IPS DF 6.9 (cell line): ENCODE measurements at regions not wholly inside any gene's neighbourhood (a gene's known extent, or its start where the extent isn't known, plus 50 kb on each side); places are given as distances from the start of the nearest gene placed in this dataset.

ENCODE experiments used
- DNase-seq: peaks from one replicate; pipeline ENCODE4 v3.0.0-alpha.2; 2013; ENCODE audit warnings: low read depth, low spot score
- H3K27ac ChIP-seq: one replicate; pipeline ENCODE4 v1.5.1; 2013; ENCODE audit warnings: low read length, control low read depth
- H3K27me3 ChIP-seq: 2 replicates; pipeline ENCODE4 v1.6.1; 2013; ENCODE audit warnings: mild to moderate bottlenecking, low read length; ENCODE audit not compliant: control insufficient read depth, insufficient read depth
- H3K36me3 ChIP-seq: 2 replicates; pipeline ENCODE4 v1.6.1; 2013; ENCODE audit warnings: low read length; ENCODE audit not compliant: control insufficient read depth, insufficient read depth
- H3K4me1 ChIP-seq: 2 replicates; pipeline ENCODE4 v1.6.1; 2013; ENCODE audit warnings: low read length; ENCODE audit not compliant: control insufficient read depth, insufficient read depth
- H3K4me3 ChIP-seq: 2 replicates; pipeline ENCODE4 v1.5.1; 2013; ENCODE audit warnings: mild to moderate bottlenecking, low read length
- H3K9me3 ChIP-seq: 2 replicates; pipeline ENCODE4 v1.6.1; 2013; ENCODE audit warnings: low read length, inconsistent platforms; ENCODE audit not compliant: control insufficient read depth, insufficient read depth
- WGBS: extraction: QIAGEN DNeasy Blood & Tissue Kit; methylation state at CpG from one replicate; pipeline ENCODE4 v1.1.7; 2013; ENCODE audit warnings: mixed read lengths, missing lambda C conversion rate; ENCODE audit not compliant: insufficient read length, insufficient coverage; 5-methylcytosine and 5-hydroxymethylcytosine counted together

GRCh38 chr12:107364875-107365518 is 271.6 kb upstream of the CRY1 start:
- no peak for DNase-seq

GRCh38 chr12:107365703-107366102 is 272.4 kb upstream of the CRY1 start:
- no peaks in the 10 kb centered on the region for H3K27me3 ChIP-seq
- H3K27ac ChIP-seq, result no peak overlapping the region
- no peak for DNase-seq
- no peaks in the 10 kb centered on the region for H3K36me3 ChIP-seq
- no peak overlapping the region for H3K4me3 ChIP-seq
- WGBS, result no CpG with 5 or more reads among the region's 3 CpGs
- peaks cover 1% of the 10 kb centered on the region for H3K4me1 ChIP-seq
- no peaks in the 10 kb centered on the region for H3K9me3 ChIP-seq

More at GRCh38 chr12:107364875-107365518, 271.6 kb upstream of the CRY1 start:
- H3K4me1 ChIP-seq, result peaks cover 1% of the 10 kb centered on the region
- no peaks in the 10 kb centered on the region for H3K36me3 ChIP-seq
- H3K9me3 ChIP-seq, result no peaks in the 10 kb centered on the region
- H3K27ac ChIP-seq, result no peak overlapping the region
- H3K27me3 ChIP-seq, result no peaks in the 10 kb centered on the region
- H3K4me3 ChIP-seq, result no peak overlapping the region
- 100% methylated on average over 1 of the region's 3 CpGs for WGBS

GRCh38 chr12:107366322-107366721 is 273.0 kb upstream of the CRY1 start:
- peaks cover 1% of the 10 kb centered on the region for H3K4me1 ChIP-seq
- DNase-seq, result no peak
- WGBS, result no CpG with 5 or more reads among the region's 2 CpGs

GRCh38 chr12:107368586-107368985 is 275.2 kb upstream of the CRY1 start:
- Histone ChIP-seq H3K27me3 (no peaks in the 10 kb centered on the region), H3K4me1 (no peaks in the 10 kb centered on the region; the same call in 1 of the 2 replicates), H3K36me3 (no peaks in the 10 kb centered on the region), H3K9me3 (no peaks in the 10 kb centered on the region), H3K4me3 (no peak overlapping the region), H3K27ac (no peak overlapping the region)
- DNase-seq, result no peak
- no CpG with 5 or more reads among the region's 5 CpGs for WGBS

More at GRCh38 chr12:107366322-107366721, 273.0 kb upstream of the CRY1 start:
- Histone ChIP-seq H3K36me3 (no peaks in the 10 kb centered on the region), H3K27me3 (no peaks in the 10 kb centered on the region), H3K27ac (no peak overlapping the region), H3K9me3 (no peaks in the 10 kb centered on the region), H3K4me3 (no peak overlapping the region)

- no CpG with 5 or more reads among the region's 2 CpGs for WGBS
- DNase-seq, result no peak
- Histone ChIP-seq H3K4me3 (no peak overlapping the region), H3K9me3 (no peaks in the 10 kb centered on the region), H3K27ac (no peak overlapping the region), H3K27me3 (no peaks in the 10 kb centered on the region), H3K4me1 (no peaks in the 10 kb centered on the region; the same call in 1 of the 2 replicates), H3K36me3 (no peaks in the 10 kb centered on the region)
Observed at GRCh38 chr12:107369006-107369405, 275.7 kb upstream of the CRY1 start.

- Histone ChIP-seq H3K27me3 (no peaks in the 10 kb centered on the region), H3K9me3 (no peaks in the 10 kb centered on the region), H3K4me1 (no peaks in the 10 kb centered on the region; the same call in 1 of the 2 replicates), H3K4me3 (no peak overlapping the region), H3K36me3 (no peaks in the 10 kb centered on the region), H3K27ac (no peak overlapping the region)
- WGBS, result no CpG with 5 or more reads among the region's 4 CpGs
- no peak for DNase-seq
Observed at GRCh38 chr12:107369679-107370078, 276.3 kb upstream of the CRY1 start.

GRCh38 chr12:107372229-107372658 is 278.9 kb upstream of the CRY1 start:
- no peaks in the 10 kb centered on the region for H3K36me3 ChIP-seq
- no peaks in the 10 kb centered on the region for H3K4me1 ChIP-seq
- no peaks in the 10 kb centered on the region for H3K27me3 ChIP-seq
- no peaks in the 10 kb centered on the region for H3K9me3 ChIP-seq
- H3K27ac ChIP-seq, result no peak overlapping the region
- no CpG with 5 or more reads among the region's 5 CpGs for WGBS
- no peak for DNase-seq
- no peak overlapping the region for H3K4me3 ChIP-seq

- no peaks in the 10 kb centered on the region for H3K9me3 ChIP-seq
- H3K27me3 ChIP-seq, result no peaks in the 10 kb centered on the region
- DNase-seq, result no peak
- no peaks in the 10 kb centered on the region for H3K36me3 ChIP-seq
- H3K4me3 ChIP-seq, result no peak overlapping the region
- WGBS, result no CpG with 5 or more reads among the region's 3 CpGs
- no peaks in the 10 kb centered on the region for H3K4me1 ChIP-seq
- H3K27ac ChIP-seq, result no peak overlapping the region
Observed at GRCh38 chr12:107373238-107373809, 280.0 kb upstream of the CRY1 start.

DNA sequence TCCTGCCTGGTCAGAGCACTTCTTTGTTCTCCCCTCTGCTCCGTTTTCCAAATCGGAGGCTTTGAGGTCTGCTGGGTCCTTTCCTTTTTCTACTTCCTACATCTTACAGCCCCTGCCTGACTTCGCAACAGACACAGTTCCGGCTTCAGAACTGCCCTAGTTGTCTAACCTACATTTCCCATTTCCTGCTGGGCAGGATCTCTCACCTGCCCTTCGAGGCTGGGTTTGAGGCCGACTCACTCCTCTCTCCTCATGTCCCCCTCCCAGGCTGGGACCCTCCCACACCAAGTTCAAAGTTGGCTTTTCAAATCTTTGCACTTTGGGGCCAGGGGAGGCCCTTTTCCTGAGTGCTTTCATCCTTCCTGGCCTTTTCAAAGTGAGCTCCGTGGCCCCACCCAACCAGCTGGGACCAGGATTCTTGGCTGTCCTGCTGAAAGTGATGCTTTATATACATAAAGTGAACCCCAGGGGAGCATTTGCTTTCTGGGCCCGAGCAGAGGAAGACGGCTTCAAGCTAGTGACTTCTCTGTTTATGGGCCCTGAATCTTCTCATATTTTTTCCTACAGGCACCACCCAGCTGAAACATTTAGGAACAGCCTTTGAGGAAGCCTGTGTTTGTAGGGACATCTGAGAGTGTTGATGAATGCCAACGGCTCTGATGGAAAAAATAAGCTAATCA is 281.0 kb upstream of the CRY1 start:
- no peaks in the 10 kb centered on the region for H3K4me1 ChIP-seq
- H3K36me3 ChIP-seq, result no peaks in the 10 kb centered on the region
- no peak for DNase-seq
- H3K27me3 ChIP-seq, result no peaks in the 10 kb centered on the region
- H3K9me3 ChIP-seq, result no peaks in the 10 kb centered on the region
- no peak overlapping the region for H3K27ac ChIP-seq
- no CpG with 5 or more reads among the region's 10 CpGs for WGBS
- H3K4me3 ChIP-seq, result no peak overlapping the region

DNA sequence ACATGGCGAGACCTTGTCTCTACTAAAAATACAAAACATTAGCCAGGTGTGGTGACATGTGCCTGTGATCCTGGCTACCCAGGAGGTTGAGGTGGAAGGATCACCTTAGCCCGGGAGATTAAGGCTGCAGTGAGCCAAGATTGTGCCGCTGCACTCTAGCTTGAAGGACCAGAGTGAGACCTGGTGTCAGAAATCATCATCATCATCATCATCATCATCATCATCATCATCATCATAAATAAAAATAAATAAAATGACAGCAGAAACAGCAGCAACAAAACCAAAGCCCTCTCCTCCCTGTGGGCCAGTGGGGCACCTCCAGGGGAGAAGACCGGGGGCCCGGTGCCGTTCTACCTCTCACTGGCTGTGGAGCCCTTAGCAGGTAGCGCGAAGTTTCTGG is 281.9 kb upstream of the CRY1 start:
- Histone ChIP-seq H3K27ac (no peak overlapping the region), H3K36me3 (no peaks in the 10 kb centered on the region), H3K9me3 (no peaks in the 10 kb centered on the region), H3K27me3 (no peaks in the 10 kb centered on the region), H3K4me1 (no peaks in the 10 kb centered on the region), H3K4me3 (no peak overlapping the region)
- WGBS, result no CpG with 5 or more reads among the region's 8 CpGs
- DNase-seq, result no peak
